Stimulated activated CD4-positive, alpha-beta T cell treated with anti-CD3 and anti-CD28 coated beads, Interleukin-1b, Interleukin-23, amount 100 ng/mL, for 48 hours (primary cell): ENCODE measurements at regions not wholly inside any gene's neighbourhood (a gene's known extent, or its start where the extent isn't known, plus 50 kb on each side); places are given as distances from the start of the nearest gene placed in this dataset.
"Not testable (repeated sequence)": the region's sequence is repeated elsewhere in the genome, so short reads cannot be mapped to it uniquely, and the experiment has no call there.

Source experiments
- DNase-seq: peaks from one replicate; pipeline ENCODE4 v3.0.0-alpha.2; 2020

DNA sequence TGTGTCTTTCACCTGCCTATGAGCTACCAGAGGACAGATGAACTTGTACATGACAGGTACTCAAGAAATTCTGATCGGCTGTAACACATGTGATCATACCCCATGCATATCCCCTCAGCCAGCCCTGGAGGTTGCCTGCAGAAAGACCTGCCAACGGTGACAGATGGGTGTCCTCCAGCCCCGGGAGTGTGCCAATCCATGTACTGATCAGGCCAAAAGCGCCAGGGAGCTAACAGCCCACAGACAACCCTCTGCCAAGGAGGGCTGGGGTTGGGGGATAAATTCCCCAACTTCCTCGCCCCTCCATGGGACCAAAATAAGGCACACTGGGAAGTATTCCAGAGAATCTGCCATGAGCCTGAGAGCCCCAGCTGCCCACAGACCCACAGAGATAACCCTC lies 189.4 kb downstream of the CCT6B start:
- no peak for DNase-seq

GRCh38 chr17:34770586-34770985 lies 190.7 kb downstream of the CCT6B start:
- no peak for DNase-seq

GRCh38 chr17:34769899-34770298 lies 190.5 kb downstream of the TMEM132E start:
- no peak for DNase-seq

GRCh38 chr17:34769049-34769448 lies 189.7 kb downstream of the TMEM132E start:
- DNase-seq = no peak

GRCh38 chr17:34765291-34765690 lies 185.9 kb downstream of the TMEM132E start:
- DNase-seq = no peak

DNA sequence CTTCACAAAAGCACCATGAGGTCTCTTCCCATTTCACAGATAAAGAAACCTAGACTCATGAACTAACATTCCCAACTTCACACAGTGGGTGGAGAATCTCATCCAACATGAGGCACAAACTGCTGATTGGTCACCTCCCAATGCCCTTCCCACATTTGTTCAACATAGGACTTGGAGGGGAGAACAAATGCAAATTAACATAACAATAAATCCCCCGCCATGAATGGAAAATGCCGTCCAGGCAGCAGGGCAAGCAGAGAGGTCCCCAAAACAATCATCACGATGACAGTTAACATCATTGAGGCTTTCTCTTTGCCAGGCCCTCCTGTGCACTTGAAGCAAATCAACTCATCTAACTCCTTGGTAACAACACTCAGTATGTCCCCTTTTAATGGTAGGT lies 185.3 kb downstream of the TMEM132E start:
- DNase-seq = no peak

DNA sequence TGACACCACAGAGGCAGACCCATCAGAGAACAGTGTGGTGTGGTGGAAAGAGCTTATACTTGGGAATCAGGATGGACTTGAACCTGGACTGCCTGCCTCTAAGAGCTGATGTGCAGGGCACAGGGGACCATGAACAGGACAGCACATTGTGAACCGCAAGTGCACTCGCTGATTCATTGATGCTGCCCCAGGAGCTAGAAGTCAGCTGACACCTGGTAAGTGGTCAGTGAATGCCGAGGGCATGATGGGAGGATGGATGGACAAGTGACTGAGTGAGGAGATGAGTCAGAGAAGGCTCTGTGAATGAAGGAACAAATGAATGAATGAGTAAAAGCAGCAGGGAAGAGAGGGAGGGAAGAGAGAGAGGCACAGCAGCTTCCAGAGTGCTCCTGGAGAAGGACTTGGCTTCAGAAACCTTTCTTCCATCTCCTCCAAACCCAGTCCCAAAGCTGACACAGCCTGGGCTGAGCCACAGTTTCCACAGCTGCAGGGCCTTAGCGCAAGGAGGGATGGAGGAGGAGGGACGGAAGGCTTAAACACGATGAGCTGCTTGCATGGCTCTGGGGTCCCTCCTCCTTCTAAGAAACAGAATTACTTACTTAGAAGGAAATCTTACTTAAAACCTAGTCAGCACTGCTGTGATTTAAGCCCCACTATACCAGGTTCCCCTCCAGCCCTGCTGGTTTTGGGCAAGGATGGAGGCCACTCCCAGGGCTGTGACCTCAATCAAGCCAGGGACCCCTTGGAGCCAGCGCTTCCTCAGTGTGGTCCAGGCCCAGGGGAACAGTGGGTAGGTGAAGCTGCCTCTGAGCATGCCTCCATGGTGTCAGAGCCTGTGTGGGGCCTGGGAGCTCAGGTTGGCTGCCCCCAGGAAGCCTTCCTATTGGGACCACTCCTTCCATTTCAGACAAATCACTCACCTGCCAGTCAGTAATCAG lies 184.6 kb downstream of the TMEM132E start:
- no peak for DNase-seq

- DNase-seq = no peak
These were observed 182.7 kb downstream of the TMEM132E start for GRCh38 chr17:34762078-34762477.

- DNase-seq = no peak
These were observed 182.3 kb downstream of the TMEM132E start for GRCh38 chr17:34761646-34762045.

- DNase-seq = no peak
These were observed 181.6 kb downstream of the TMEM132E start for GRCh38 chr17:34760931-34761495.

DNA sequence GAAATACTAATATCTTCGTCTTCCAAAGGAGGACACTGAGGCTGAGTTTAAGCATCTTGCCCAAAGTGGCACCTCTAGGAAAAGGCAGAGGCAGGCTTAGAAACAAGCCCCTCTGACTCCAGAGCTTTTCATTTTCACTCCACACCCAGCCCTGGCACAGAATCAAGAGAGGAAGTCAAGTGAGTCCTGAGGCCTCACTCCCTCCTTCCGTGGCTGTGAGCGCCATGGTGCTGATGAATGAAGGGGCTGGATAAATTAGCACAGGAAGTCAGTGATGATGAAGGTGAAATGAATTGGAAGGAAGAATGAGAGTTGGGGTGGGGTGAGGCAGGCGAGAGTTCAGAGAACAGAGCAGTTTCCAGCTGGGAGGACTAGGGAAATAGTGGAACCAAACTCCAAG lies 179.3 kb downstream of the TMEM132E start:
- DNase-seq = no peak

DNA sequence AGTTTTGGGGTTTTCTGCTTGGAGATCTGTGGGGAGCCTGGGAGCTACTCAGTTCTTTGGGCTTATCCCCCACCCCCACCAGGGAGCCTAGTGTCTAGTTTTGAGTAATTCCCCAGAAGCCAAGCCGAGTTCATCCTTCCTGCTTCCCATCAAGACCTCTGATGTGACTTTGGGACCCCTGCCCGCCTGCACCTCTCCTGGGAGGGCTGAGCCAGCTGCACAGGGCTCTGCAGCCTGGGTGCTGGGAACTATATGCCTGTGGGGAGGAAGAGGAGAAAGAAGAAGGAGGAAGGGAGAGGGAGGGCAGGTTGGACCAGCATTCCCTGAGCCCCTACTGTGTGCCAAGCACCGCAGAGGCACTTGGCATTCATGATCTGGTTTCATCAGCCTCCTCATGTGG lies 178.9 kb downstream of the TMEM132E start:
- DNase-seq = no peak

DNA sequence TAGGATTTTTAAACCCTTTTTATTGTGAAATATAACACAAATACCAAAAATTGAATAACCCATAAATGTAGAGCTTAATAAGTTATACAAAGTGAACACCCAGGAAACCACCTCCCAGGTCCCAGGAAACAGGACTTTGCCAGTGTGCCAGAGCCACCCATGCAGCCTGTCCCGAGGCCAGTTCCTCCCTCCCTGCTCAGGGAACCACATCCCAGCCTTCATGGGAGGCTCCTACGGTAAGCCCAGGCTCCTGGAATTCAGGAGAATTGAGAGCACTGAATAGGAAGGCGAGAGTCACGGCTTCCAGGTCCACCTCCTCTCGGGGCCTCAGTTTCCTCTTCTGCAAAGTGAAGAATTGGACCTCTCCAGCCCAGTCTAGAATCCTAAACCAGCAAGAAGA lies 178.2 kb downstream of the TMEM132E start:
- DNase-seq = no peak

DNA sequence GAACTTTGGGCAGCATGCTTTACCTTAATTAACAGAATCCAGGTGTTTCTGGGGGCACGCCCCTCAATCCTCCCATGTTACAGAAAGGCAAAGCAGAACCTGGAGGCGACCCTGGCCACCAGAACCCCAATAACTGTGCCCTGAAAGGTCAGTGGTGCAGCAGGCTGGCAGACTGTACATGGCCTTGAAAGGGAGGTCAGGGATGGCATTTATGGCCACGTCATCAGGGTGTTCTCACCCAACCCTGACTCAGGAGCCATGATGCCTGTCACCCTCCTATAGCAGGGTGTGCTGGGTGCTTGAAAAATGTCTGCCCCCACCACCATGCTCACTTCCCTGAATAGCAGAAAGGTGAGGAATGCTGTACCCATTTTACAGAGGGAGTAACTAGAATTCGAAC lies 177.7 kb downstream of the TMEM132E start:
- no peak for DNase-seq

DNA sequence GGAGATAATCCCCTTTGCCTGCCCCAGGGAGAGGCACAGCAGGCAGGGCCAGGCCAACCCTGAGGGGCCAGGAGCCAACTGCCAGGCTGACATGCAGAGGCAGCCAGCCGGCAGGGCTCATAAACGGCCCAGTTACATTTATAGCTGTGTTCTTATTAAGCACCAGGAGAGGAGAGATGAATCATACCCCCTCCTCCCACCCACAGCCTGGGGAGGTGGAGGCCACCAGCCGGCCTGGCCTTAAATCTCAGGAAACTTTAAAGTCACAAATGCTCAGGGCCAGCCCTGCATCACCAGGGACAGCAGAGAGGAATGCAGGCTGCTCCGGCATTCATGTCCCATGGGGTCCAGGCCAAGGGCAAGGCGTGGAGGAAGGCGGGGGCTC lies 177.2 kb downstream of the TMEM132E start:
- DNase-seq = no peak

DNA sequence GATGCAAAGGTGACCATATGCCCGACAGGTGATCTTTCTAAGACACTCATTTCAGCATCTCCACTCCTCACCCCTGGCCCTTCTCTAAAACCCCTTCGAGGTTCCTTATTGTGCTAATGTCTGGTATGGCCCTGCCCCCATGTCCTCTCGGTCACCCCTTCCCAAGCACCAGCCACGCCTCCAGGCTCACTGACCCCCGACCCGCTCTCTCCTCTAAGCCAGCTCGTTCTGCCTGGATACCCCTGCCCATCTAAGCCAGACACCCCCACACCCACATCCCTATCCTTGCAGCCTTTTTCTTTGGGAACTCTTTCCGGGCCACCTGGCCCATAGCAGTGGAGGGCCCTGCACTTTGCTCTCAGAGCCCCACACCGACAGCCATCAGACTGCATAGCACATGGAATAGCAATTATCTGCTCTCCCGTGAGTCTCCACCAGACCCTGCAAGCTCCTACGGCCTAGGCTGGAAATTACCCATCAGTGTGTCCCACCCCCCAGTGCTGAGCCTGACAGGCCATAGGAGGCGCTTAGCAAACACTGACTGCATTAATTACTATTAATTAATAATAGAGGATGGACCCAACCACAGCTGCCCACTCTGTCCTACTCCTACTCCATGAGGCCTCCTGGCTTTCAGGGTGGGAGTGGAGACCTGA lies 176.7 kb downstream of the TMEM132E start:
- DNase-seq = no peak

- no peak for DNase-seq
These were observed 176.0 kb downstream of the TMEM132E start for GRCh38 chr17:34755371-34755770.

DNA sequence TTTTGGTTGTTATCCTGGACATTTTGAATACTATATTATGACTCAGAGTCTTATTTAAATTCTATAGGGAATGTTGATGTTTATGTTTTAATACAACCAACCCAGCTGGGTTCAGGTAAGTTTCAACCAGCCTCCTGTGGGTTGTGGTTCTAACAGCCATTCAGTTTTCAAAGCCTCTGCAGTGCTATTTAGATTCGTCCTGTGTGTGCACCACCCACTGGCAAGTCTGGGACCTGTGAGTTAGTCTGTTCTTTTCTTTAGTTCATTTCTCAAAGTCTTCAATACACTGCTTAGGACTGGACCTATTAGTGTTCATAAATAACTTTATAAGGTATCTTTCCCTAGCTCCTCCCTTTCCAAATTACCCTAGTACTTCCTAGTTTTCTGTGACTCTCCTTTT lies 170.6 kb downstream of the TMEM132E start:
- DNase-seq = no peak

- no peak for DNase-seq
These were observed 162.6 kb downstream of the TMEM132E start for GRCh38 chr17:34741967-34742366.

DNA sequence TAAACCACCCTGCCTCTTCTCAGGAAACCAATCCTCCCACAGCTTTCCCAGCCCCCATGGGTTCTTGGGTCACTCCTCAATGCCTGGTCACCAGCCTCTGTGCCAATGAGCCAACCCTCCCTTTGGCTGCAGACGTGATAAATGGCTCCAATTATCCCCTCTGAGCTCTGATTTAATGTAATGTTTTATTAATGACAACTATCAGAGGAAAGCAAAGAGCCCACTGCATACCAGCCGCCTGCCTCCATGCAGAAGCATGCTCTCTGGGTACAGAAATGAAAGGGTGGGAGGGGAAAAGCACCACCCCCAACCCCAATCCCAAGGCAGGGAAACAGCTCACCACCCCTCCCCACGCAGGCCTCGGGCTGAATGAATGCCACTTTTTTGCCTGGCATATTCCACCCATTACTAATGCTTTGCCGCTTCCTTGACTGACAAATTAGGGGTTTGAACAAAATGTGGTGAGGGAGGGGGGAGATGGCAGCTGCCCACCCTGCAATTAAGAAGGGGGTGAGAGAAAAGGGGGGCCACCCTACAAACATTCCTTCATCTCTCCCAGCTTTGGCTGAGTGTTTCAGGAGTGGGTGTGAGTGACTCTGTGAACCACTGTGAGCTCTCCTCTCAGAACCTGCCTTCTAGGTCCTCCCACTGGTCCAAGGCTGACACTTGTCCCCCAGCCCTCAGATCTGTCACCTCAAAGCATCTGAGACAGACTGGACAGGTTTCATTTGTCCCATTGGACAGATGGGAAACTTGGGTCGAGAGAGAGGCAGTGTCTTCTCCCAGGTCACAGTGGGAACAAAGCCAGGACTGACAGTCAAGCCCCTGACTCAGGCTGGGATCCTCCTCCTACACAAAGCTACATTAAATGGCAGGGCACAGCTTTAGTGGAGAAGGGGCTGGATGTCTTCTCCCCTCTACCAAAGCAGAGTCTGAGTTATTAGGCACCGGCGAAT lies 161.5 kb downstream of the TMEM132E start:
- DNase-seq = no peak

- DNase-seq = no peak
These were observed 160.0 kb downstream of the TMEM132E start for GRCh38 chr17:34739386-34739785.

DNA sequence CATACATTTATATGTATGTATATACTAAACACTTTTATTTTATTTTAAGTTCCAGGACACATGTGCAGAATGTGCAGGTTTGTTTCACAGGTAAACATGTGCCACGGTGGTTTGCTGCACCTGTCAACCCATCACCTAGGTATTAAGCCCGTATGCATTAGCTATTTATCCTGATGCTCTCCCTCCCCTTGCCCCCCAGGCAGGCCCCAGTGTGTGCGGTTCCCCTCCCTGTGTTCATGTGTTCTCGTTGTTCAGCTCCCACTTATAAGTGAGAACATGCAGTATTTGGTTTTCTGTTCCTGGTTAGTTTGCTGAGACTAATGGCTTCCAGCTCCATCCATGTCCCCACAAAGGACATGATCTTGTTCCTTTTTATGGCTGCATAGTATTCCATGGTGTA lies 158.3 kb downstream of the TMEM132E start:
- DNase-seq = not testable (repeated sequence)

DNA sequence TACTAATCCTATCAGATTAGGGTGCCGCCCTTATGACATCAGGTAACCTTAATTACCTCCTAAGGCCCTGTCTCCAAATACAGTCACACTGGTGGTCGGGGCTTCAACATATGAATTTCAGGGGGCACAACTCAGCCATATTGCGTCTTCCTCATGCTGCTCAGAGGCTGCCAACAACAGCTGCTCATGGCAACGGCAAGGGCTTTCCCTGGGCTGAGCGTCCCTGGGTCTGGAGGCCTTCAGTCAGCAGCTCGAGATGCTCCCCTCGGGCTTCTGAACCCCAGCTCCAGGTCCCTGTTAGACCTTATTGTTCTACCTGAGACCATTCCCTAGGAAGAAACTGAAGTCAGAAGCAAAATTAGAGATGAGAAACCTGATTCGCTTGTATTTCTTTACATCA lies 157.2 kb downstream of the TMEM132E start:
- DNase-seq = no peak
